SHP77 treated with DMSO at 0.1 percent for 48 hours (cell line): ENCODE measurements at regions not wholly inside any gene's neighbourhood (a gene's known extent, or its start where the extent isn't known, plus 50 kb on each side); places are given as distances from the start of the nearest gene placed in this dataset.

Experiments used
- DNase-seq: peaks from one replicate; lab custom pipeline; 2025; lab: John Stamatoyannopoulos, UW

GRCh38 chr6:95501032-95501904 is 76.1 kb upstream of the MANEA start:
- no peak for DNase-seq

- no peak for DNase-seq
Measured at GRCh38 chr6:95503568-95503967, 73.8 kb upstream of the MANEA start.

- no peak for DNase-seq
Measured at GRCh38 chr6:95511404-95511803, 65.9 kb upstream of the MANEA start.

GRCh38 chr6:95515975-95516374 is 61.4 kb upstream of the MANEA start:
- no peak for DNase-seq

GRCh38 chr6:95517004-95517403 is 60.3 kb upstream of the MANEA start:
- DNase-seq: no peak

- peak; percentile 1 for DNase-seq
Measured at GRCh38 chr6:95517568-95517967, 59.8 kb upstream of the MANEA start.

GRCh38 chr6:95518630-95519227 is 58.6 kb upstream of the MANEA start:
- no peak for DNase-seq

GRCh38 chr6:95519228-95520037 is 57.9 kb upstream of the MANEA start:
- DNase-seq: peak; percentile 83

GRCh38 chr6:95521181-95521580 is 56.2 kb upstream of the MANEA start:
- no peak for DNase-seq
